Sigmoid colon (tissue), 4 donors: ENCODE measurements at regions not wholly inside any gene's neighbourhood (a gene's known extent, or its start where the extent isn't known, plus 50 kb on each side); places are given as distances from the start of the nearest gene placed in this dataset.

Experiments
- EP300 ChIP-seq, 4 donors: sonication (generic); formaldehyde crosslinking; IDR thresholded peaks; one replicate each; pipeline ENCODE4 v1.6.1; 2017; ENCODE audit warnings: antibody characterized with exemption in 4 of 4
- POLR2A ChIP-seq, 2 donors: fragments of 450-650 bp; IDR thresholded peaks; one replicate each; pipeline ENCODE4 v1.6.1; 2016; ENCODE audit warnings: antibody characterized with exemption in 2 of 2, mild to moderate bottlenecking in 2 of 2, moderate library complexity in 2 of 2
- POLR2AphosphoS5 ChIP-seq, 4 donors: sonication (generic); formaldehyde crosslinking; IDR thresholded peaks; one replicate each; pipeline ENCODE4 v1.6.1; 2017; ENCODE audit warnings: antibody characterized with exemption in 4 of 4
- TF ChIP-seq, protein P1 (sequence below), 4 experiments: fragments of 450-650 bp in 3 of 4; fragments of 200-600 bp in 1 of 4; IDR thresholded peaks; one replicate each; pipeline ENCODE4 v1.5.1; 2016 to 2019; ENCODE audit warnings: antibody characterized with exemption in 4 of 4, mild to moderate bottlenecking in 3 of 4, moderate library complexity in 2 of 4

DNA sequence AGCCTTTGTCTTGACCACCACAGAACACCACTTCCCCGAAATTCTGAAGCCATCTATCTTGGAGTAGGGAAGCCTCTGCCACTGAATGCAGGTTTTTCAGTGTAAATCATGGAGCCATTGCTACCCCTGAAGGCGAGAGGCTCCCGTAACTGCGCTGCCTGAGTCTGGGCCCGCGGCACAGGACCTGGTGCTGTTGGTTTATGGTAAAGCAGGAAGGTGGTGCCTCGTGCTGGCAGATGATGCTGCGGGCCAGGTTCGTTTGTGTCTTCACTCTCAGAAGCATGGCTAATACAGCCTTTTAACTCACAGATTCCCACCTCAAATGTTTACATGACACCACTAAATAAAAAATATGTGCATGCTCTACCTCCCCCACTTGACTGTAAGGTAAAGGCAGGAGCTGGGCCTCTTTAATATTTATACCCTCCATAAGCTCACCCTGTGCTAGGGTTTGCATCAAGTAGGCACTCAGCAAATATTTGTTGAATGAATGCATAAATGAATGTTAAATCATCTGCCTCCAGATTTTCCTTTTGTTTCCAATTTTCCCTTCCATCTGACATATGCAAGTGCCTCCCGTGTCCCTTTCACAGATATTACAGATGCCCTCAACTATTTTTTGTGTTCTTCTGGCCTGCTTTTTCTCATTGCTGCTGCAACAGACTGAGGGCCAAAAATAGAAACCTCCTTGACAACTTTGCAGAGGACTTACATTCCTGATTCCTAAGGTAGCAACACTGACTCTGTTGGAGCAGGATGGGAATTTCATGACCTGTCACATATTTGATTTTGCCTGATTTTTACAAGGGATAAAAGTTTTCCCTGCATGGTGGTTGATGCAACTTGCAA is 83.5 kb upstream of the CPO start:
- TF ChIP-seq POLR2A (IDR thresholded peaks at IDR 0.05), result no peak
- TF ChIP-seq, protein P1, sequence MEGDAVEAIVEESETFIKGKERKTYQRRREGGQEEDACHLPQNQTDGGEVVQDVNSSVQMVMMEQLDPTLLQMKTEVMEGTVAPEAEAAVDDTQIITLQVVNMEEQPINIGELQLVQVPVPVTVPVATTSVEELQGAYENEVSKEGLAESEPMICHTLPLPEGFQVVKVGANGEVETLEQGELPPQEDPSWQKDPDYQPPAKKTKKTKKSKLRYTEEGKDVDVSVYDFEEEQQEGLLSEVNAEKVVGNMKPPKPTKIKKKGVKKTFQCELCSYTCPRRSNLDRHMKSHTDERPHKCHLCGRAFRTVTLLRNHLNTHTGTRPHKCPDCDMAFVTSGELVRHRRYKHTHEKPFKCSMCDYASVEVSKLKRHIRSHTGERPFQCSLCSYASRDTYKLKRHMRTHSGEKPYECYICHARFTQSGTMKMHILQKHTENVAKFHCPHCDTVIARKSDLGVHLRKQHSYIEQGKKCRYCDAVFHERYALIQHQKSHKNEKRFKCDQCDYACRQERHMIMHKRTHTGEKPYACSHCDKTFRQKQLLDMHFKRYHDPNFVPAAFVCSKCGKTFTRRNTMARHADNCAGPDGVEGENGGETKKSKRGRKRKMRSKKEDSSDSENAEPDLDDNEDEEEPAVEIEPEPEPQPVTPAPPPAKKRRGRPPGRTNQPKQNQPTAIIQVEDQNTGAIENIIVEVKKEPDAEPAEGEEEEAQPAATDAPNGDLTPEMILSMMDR (IDR thresholded peaks at IDR 0.05), result no peak
- peak in 3 of 4 donors; percentile 13 to 57 (median 47) for TF ChIP-seq POLR2AphosphoS5 (IDR thresholded peaks at IDR 0.05)
- TF ChIP-seq EP300 (IDR thresholded peaks at IDR 0.05), result no peak
